ENCODE measurements at regions not wholly inside any gene's neighbourhood (a gene's known extent, or its start where the extent isn't known, plus 50 kb on each side); places are given as distances from the start of the nearest gene placed in this dataset.

DNA sequence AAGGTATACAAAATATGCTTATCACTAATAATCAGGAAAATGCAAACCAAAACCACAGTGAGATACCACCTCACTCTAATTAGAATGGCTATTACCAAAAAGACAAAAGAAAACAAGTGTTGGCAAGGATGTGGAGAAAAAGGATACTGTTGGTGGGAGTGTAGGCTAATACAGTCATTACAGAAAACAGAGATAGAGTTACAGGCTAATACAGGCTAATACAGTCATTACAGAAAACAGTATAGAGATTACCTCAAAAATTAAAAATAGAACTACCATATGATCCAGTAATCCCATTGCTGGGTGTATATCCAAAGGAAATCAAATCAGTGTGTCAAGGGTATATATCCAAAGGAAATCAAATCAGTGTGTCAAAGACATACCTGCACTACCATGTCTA, 238.4 kb downstream of the PLPP3 start:
- no peak for DNase-seq

DNA sequence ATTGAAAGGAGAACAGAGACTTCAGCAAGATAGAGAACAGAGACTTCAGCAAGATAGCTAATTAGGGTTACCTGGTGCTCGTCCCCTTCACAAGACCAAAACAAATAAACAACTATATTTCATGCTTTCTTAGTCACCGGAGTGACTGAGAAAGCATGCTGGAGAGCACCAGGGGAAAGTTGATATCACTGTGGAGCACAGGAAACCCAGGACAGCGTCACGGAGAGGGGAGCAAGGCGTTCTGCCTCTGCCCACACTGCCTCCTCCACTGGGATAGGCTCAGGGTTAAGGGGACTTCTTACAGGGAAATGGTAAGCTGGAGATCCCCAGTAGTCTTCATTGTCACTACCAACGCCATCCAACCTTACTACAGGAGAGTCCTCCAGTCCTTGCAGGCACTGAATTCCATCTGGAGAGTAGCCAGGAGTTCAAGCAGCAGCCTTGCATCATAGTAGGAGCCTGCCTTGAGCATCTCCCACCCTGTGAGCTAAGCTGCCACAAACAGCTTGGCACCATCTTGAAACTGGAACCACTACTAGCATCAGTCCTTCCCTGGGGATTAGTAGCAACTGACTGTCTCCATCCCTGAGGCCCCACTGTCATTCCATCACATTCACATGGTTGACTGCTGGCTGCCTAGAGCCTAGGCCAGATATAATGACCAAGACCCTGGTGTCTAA, 239.4 kb downstream of the PLPP3 start:
- DNase-seq, result no peak

DNA sequence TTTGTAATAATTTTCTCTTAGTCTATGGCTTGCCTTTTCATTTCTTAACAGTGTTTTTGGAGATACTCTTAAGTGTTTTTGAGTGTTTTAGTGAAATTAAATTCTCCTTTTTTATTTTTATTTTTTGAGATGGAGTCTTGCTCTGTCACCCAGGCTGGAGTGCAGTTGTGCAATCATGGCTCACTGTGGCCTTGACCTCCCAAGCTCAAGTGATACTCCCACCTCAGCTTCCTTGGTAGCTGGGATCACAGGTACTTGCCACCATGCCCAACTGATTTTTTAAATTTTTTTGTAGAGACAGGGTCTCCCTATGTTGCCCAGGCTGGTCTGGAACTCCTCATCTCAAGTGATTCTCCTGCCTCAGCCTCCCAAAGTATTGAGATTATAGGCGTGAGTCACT, 240.3 kb downstream of the PLPP3 start:
- no peak for DNase-seq

DNA sequence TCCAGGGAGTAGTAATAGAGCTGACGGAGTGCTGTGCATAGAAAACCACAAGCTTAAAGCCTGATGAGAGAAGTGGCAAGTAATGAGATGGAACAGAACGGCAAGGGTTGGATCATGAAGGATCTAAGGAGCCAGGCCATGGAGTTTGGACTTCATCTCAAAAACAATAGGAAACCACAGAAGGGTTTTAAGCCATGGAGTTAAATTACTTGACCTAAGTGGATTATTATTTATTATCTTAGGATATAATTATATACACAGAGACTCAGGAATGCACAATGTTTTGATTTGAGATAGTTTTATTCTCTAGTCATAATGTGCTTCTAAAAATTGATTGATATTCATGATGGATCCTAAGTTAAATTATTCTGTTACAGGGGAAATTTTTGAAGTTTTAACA, 242.4 kb downstream of the PLPP3 start:
- DNase-seq, result no peak

DNA sequence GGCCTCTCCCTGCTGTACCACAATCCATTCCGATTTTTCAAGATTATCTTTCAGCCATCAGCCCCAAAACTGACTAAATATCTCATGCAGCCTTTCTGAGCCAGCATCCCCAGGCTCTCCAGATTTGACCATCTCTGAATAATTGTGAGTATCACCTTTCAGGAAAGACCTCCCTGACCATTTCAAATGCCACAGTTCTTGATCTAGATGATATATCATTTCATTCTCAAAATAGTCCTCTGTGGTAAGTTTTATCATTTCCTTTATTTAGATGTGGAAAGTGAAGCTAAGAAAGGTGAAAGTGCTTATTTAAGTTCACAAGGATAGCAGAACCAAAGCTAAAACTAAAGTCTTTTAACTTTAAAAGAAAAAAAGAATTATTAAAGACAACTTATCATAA, 244.0 kb downstream of the PLPP3 start:
- no peak for DNase-seq

DNA sequence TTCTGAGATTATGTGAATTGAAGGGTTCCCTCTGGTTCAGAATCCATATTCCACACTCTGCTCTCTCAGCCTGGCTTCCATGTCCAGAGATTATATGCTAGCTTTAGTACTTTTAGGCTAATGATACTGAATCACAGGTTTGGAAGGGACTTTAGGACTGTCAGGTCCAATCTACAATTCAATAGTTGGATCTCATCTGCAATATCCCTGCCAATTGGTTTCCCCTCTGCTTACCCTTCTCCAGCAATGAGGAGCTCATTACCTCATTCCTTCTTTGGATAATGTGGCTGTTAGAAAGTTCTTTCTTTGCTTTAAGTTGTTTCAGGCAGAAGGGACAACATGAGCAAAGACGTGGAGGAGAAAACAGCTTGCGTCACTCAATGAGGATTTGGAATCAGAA, 245.3 kb downstream of the PLPP3 start:
- no peak for DNase-seq

DNA sequence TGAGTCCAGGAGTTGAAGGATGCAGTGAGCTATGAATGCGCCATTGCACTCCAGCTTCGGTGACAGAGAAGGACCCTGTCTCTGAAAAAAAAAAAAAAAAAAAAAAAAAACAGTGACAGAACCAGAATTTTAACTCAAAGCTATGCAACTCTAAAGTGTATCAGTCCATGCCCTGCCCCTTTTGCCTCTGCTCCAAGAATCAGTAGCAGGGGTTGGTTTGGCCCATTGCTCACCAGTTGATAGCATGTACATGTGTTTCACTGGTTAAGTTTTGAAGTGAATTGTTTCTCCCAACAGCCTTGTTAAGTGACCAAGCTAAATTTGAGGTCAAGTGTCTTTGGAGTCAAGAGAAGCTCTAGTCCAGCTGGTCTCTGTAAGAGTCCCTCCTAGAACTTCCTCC, 245.9 kb downstream of the PLPP3 start:
- DNase-seq, result no peak

DNA sequence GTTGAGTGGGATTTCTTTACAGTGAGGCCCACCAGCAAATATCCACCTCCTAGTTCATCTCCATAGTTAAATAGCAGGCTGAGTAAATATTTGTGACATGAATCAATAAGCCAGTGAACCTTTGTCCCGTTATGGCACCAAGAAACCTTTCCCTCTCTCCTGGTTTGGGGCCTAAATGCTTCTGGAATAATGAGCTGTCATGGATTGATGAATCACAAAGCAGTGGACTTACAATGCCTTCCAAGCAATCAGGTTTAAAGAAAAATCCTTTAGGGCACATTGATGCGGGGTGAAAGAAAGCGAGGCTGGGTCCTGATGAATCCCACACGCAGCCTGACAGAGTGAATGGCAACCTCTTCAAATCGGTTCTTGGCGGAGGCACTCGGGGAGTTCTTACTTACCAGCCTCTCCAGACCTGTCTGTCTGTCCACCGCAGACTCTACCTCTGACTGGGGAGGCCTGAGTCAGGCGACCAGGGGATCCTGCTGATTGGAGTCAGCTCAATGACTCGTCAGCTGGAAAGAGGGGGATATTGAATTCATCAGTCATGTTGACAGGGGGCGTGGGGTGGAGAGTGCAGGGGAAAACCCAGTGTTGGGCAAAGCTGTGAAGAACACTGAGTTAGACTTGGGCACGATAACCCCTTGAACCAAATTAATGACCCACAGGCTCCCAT, 247.3 kb downstream of the PLPP3 start:
- DNase-seq, result no peak

DNA sequence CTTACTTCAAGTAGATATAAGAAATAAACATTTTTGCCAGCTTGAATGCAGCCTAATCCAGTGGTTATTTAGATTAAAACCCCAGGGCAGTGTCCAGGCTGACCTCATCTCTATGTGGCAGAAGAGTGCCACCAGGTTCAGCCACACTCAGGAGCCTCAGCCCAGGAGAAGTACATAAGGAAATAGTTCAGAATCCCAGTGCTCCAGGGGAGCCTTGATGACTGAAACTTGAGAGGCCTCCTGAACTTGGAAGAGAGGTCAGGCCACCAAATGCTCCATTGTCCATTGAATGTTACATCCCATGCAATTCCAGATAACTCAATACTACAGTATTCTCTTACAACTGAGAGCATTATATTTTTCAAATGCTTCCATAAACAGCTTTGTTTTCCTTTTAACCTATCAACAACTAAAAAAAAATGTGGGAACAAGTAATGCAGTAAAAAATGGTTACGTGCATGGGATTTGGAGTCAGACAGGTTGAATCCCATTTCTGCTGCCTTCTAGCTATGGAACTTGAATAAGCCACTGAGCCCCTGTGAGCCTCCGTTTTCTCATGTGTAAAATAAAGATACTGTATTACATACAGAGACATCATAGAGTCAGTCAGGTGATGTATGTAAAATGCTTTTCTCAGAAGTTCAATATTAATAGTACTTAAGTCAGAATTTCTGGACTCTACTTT, 248.0 kb downstream of the PLPP3 start:
- no peak for DNase-seq

DNA sequence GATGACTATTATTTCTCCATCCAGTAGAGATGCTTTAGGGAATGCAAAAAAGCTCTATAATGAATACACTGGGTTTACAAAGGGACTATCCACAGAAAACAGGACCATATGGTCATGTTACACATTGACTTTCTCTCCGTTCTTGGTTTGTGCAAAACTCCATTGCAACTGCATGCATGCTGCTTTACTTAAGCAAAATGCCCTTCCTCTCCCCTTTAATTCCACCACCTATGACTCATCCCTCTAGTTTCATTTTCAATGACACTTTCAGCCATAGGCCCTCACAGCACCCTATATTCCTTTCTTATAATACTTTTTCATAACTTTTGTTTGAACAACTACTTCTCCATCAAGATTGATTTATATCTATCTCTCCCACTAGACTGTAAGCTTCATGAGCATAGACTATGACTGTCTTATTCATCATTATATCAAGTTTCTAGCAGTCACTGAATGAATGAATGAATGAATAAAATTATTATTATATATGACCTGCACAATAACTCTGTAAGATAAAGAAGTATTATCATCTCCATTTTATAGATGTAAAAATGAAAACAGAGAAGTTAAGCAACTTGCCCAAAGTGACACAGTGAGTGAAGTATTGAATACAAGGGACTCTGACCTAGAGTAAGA, 248.9 kb downstream of the PLPP3 start:
- DNase-seq, result no peak

DNA sequence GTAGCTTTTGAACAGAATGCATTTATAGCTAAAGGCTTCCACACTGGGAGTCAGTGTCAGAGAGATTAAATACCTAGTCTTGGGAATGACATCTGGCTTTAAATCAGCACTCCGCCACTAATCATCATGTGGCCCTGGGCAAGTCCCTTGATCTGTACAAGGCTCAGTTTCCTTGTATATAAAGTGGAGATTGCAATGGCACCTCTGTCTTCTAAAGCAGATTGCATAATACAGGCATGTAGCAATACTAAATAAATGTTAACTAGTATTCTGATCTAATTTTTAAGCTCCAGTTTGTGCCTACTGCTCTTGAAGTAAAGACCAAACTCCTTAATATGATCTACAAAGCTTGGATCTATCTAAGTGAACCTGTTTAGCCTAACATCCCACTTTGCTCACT, 249.4 kb downstream of the PLPP3 start:
- DNase-seq, result no peak

DNA sequence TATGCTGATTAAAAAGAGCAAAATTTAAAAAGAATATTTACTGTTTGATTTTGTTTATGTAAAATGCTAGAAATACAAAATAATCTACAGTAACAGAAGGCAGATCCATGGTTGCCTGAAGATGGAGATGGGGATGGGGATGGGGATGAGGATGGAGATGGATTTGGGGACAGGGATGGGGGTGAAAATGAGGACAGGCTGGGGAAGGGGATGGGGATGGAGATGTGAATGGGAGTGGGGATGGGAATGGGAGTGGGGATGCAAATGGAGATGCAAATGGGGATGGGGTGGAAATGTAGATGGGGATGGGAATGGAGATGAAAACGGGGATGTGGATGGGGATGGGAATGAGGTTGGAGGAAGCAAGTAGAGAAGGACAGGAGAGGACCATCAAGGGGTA, 252.2 kb downstream of the PLPP3 start:
- DNase-seq, result no peak

DNA sequence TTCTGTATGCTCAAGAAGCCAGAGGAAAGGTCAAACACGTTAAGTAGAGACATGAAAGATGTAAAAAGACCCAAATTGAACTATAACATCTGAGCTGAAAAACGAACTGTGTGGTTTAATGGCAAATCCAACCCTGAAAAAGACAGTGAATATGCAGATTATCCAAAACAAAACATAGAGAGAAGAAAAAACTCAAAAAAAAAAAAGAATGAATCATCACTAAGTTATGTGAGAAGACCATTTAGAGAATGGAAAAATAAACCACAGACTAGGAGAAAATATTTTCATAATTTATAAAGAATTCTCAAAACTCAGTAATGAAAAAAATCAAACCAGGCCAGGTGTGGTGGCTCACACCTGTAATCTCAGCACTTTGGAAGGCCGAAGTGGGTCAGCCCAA, 253.3 kb downstream of the PLPP3 start:
- no peak for DNase-seq

DNA sequence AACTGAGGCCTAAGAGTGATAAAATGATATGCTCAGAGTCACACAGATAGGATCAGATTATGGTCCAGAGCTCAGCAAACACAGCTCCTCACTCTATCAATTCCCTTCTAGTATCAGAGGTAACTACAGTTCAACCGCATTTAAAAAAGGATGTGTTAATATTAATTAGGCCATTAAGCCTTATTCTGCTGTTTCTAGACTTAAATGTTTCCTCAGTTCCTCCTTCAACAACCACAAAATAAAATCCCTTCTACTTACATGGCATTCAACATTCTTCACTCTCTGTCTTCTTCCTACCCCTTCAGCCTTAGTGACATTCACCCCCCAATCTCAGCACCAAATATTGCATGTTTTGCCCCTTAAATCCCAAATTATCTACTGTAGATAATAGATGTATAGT, 254.9 kb downstream of the PLPP3 start:
- no peak for DNase-seq

DNA sequence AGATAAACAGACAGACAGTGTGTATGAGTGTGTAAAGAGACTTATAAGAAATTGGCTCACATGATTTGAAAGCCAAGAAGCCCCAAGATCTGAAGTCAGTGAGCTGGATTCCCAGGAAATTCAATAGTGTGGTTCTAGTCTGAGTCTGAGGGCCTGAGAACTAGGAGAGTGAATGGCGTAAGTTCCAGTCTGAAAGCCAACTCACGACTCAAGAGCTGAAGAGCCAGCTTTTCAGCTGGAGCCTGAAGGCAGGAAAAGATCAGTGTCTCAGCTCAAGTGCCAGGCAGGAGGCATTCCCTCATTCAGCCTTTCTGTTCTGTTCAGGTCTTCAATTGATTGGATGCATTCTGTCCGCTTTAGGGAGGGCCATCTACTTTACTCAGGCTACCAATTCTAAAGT, 257.2 kb downstream of the PLPP3 start:
- DNase-seq, result no peak

DNA sequence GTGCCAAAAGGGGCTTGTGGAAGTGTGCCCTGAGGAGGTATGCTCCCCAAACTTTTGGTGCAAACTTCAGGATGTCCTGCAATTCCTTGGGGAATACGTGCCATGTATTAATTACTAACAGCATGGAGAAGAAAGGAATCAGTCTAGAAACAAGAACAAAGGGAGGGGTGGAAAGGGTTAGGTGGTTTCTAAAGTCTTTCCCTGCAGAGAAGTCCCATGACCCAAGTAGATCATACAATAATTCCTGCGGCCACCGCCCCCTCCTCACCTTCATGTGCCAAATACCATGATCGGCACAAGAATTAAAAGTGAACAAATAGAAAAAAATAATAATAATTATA, 258.2 kb downstream of the PLPP3 start:
- no peak for DNase-seq

DNA sequence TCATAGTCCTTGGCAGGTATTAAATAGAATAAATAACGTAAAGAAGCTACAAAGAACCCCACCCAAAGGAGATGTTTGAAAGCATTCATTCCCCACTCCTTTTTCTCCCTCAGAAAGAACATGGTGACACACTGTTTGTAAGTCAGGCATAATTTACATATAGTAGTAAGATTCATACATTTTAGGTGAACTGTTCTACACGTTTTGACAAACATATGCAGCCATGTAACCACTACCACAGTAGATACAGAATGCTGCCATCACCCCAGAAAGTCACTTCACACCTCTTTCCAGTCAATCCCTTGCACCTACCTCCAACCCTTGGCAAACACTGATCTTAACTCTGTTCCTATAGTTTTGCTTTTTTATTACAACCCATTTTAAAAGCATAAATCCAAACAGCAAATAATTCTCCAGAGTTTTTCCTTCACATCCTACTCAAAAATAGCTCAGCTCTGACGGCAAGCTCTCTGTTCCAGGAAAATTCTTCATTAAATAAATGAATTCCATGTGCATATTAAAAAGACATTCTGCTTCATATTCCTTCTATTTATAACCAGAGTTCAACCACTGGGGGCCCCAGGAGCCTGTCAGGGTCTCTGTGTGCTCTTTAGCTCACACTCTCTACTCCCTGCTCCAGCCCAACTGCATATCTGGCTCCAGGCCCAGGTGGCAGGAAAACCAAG, 258.8 kb downstream of the PLPP3 start:
- DNase-seq, result no peak

DNA sequence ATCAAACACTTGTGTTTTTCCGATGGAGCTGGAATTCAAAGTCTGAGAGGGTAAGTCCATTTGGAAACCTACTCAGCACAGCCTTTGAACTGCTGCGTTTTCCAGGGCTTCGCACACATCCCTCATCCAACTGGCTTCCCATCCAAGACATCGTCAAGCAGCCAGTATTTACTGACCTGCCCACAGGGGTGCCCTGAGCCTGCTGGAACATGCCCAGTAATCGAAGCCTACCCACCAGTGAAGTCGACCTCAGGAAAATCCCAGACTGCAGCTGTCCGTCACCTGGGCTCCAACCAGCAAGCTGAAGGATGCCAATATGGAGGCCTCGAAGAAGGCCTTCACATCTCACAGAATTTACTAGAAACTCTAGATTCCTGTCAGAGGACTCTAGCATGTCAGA, 261.6 kb downstream of the PLPP3 start:
- DNase-seq, result no peak

DNA sequence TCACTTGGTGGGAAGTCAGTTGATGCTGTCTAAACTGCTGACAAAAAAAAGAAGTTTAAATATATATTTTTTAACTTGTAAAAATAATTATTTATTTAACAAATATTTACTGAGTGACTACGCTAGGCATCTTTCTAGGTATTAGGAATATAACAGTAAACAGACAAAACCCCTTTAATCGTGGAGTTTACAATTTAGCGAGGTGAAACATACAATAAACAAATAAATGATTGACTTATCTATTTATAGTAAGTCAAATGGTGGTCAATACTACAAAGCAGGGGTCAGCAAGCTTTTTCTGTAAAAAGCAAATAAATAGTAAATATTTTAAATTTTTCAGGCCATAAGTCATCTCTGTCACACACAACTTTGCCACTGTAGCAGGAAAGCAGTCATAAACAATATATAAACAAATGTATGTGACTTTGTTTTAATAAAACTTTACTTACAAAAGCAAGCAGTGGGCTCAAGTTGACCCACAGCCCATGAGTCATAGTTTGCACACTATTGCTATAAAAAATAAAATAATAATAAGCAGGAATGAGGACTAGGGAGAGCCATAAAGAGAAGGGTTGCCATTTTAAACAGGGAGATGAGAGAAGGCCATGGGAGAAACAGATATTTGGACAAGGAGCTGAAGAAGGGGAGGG, 263.9 kb downstream of the PLPP3 start:
- DNase-seq, result no peak

DNA sequence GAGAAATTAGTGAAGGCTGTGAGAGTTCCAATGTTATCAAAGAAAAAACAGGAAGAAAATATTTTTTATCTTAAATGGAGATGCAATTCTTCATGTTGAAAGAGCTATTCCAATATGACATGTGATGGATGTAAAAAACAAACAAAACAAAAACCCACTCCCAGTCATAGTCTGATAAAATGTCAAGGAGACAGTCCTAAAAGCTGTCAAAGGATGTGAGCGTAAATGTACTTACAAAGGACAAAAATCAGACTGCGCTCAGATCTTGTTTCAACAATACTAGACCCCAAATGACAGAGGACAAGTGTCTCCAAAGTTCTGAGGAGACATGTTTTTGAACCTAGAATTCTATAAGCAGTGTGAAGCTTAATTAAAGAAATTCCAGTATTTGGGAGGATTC, 265.8 kb downstream of the PLPP3 start:
- DNase-seq, result no peak

DNA sequence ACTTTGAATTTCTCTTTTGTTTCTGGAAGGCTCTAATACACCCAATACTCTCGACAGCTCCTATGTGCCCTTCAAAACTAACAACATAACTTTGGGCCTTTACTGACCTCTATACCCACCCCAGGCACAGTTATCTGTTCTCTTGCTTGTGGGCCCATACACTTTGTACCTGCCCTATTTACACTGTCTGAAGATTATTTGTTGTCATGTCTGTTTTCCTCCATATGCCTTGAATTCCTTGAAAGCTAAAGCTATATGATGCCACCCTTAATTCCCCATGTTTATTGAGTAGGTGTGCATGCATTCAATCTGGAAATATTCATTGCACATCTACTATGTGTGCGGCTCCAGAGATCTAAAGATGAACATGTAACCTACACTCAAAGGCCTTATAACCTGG, 267.6 kb downstream of the PLPP3 start:
- no peak for DNase-seq

DNA sequence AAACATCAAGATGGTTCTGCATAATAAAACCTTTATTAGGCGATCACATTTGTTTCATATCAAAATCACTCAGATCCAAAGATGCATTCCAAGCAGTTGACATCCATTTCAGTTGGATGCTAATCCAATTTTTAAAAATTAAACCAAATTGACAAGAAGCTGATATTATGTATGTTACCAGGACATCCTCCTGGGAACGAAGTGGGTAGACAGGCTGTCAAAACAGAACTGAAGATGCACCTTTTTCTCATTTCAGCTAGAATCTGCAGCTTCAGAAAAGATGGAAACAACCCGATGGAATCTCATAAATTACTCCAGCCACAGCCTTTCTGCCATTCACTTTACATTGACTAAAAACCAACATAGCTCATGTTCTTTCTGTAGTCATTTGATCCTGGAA, 268.4 kb downstream of the PLPP3 start:
- no peak for DNase-seq

DNA sequence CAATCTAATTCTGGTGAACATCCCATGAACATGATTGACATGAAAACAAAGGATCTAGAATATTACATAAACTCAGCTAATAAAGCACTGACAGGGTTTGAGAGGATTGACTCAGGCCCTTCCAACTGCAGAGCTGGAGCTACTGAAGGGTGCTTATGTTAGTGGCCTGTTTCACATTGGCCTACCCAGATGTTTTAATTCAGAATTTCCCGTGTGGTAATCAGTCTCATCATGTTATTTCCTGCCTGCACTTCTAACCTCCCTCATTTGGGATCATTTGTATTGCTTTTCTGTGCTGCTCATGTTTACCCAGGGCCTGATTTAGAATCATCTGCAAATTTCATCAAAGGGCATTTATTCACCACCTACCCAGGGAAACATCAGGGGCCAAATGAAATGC, 270.3 kb downstream of the PLPP3 start:
- no peak for DNase-seq
